ENCODE measurements at regions not wholly inside any gene's neighbourhood (a gene's known extent, or its start where the extent isn't known, plus 50 kb on each side); places are given as distances from the start of the nearest gene placed in this dataset.

DNA sequence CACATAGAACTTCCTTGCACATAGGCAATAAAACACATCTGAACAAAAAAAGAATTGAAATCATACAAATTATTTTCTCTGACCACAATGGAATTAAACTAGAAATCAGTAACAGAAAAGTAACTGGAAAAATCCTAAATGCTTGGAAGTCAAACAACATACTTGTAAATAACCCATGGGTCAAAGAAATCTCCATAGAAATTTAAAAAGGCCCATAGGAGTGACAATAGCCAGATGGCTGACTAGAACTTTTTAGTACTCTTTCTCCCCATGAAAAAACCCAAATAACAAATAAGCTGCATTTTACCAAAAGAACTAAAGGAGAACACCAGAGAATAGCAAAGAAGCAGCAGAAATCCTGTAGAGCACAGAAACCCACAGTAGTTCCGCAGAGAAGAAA is 139.2 kb upstream of the COL3A1 start:
- POLR2A ChIA-PET: no interaction called here
- CTCF ChIA-PET: no interaction called here

DNA sequence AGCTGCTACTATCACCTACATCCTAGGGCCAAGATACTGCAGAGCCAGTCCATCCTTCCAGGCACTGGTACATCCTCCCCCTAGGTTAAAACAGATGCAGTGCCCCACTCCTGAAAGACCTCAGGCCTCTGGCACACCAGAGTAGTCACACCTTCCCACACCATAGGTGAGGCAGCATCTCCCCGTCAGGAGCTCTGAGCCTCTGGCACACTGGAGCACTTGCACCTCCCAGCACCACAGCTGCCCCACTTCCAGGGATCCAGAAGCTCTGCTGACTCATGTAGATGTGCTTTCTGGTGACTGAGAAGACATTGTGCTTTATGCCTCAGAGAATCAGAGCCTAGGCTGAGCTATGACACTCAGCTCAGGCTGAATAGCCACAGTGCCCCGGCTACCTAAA is 138.4 kb upstream of the COL3A1 start:
- ChIA-PET POLR2A (no interaction called here), CTCF (no interaction called here)

DNA sequence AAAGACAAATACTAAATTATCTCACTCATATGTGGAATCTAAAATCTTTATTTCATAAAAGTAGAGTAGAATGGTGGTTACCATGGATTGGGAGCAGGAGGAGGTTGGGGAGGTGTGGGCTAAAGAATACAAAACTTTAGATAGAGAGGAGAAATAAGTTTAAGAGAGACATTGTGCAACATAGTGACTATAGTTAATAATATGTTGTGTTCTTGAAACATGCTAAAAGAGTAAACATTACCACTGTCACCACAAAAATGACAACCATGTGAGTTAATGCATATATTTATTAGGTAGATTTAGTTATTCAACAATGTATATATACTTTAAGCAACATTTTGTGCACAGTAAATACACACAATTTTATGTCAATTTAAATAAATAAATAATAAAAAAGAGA is 128.5 kb upstream of the COL3A1 start:
- CTCF ChIA-PET: no interaction called here
- POLR2A ChIA-PET: no interaction called here

DNA sequence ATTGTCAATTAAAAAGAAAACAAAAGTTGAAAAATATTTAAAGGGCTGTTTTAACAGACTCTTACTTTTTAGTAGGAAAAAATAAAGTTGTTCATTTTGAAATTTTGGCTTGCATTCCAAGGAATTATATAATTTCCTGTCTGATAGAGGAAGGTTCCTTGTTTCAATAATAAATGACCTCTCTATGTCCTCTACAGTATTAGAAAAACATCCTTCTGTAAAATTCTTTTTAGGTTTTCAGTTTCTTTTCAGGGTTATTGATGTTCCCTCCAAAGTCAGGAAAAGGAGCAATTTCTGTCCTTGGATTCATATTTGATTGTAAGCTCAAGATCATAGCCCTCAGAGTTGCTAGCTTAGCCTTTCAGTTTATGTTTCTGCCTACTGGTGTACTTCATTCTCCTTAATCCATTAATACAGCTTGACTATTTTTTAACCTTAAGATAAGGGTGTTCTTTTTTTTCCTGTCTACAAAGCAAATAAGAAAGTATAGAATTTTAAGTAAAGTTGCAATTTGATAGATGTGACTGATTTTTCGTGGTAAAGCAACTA is 125.2 kb upstream of the COL3A1 start:
- POLR2A ChIA-PET: no interaction called here
- CTCF ChIA-PET: no interaction called here

DNA sequence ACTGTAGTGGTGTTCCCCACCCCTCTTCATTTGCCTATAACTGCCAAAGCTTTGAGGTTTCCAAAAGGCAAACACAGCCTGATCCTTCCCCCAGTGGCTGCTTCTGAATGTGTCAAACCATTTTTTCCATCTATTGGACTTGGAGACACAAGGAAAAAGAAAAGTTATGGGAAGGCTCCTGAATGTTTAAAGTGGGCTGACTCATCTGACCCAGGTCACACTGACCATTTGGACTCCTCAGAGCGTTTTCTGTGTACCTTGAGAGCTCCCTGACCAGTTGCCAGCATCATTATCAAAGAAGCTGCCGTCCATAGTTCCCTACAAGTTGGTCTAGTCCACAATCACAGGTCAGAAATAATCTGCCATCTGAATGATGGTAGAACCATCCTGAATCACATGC is 123.4 kb upstream of the COL3A1 start:
- POLR2A ChIA-PET: no interaction called here
- CTCF ChIA-PET: no interaction called here

DNA sequence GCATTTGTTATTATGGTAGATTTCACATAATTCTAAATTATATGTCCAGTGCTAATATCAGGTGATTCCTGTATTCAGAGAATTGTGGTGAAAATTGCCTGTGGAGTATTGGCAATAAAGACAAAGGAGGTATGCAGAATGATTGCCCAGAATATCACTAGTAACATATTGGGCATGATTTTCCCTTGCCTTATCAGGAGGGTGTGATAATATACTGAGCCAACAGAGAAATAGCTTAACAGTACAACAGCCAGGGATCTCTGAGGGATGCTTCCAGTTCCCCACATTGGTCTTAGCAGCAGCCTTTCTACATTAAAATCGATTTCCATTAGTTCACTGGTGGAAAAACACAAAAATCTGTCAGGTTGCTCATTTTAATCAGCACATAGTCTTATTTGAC is 122.9 kb upstream of the COL3A1 start:
- ChIA-PET CTCF (no interaction called here), POLR2A (no interaction called here)

DNA sequence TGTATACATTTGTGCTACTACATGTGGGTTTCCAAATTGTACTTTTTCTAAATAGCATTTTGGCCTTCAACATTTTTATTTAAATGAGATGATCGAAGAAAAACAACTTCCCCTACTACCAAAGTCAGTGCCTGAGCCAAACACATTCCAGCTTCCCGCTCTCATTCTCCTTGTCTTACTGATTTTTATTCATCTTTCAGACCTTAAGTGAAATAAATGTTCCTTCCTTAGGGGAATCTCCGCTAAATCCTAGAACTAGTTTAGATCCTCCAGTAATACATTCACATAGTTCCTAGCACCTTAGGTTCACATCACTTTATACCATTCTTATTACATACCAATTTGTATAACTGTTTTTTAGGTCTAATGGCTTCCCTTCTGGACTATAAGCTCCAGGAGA is 122.3 kb upstream of the COL3A1 start:
- ChIA-PET CTCF (no interaction called here), POLR2A (no interaction called here)

DNA sequence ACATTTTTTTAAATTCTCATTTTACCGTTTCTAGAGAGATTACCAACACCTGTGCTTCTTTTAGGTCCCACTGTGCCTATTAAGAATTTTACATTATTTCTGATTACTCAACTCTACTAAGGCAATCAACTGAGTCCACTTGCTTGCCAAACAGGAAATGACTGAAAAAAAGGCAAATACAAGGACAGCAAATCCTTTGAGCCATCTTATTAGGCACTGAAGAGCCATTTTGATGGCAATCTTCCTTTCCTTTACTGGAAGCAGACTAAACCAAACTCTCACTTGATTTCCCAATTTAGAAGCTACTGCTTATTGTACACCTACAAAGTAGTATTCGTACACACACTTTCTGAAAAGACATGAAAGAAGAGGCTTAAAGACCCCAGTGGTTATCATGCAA is 121.4 kb upstream of the COL3A1 start:
- POLR2A ChIA-PET: no interaction called here
- CTCF ChIA-PET: no interaction called here

DNA sequence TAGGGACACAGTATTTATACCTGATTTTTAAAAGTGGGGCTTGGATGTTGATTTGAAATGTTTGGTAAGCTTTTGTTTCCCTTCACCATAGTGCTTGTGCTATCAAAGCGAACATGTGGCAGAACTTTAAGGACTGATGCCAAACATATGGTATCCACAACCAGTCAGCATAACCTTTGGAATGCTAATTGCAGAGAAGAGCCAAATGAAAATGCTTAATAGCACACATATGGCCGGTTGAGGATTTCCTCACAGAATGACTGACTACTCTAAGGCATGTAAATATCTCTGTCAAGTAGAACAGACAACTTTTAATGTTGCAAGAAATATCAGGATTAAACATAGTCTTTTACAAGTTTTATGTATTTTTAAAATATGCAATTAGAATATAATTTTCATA is 120.9 kb upstream of the COL3A1 start:
- POLR2A ChIA-PET: no interaction called here
- CTCF ChIA-PET: no interaction called here

DNA sequence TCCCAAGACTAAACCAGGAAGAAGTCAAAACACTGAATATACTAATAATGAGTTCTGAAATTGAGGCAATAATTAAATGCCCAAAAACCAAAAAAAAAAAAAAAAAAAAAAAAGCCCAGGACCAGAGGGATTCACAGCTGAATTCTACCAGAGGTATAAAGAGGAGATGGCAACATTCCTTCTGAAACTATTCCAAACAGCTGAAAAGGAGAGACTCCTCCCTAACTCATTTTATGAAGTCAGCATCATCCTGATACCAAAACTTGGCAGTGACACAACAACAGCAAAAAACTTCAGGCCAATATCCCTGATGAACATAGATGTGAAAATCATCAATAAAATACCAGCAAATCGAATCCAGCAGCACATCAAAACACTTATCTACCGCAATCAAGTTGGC is 108.5 kb upstream of the COL3A1 start:
- POLR2A ChIA-PET: no interaction called here
- CTCF ChIA-PET: no interaction called here

DNA sequence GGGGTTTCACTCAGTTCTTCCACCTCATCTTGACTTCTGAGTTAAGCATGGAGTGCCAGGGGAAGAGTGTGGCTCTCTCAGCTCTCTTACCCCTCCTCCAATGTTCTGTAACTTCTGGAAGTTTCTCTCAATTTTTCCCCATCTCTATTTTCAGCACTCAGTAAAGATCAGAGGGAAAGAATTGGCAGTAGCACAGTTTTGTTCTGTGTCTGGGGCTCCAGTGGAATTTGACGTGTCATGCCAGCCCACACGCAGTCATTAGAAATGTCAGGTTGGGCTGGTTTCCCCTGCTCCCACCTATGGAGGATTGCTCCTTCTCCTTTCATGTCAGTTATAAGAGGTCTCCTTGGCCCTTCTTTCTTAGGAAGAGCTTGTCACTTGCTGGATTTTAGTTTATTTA is 104.6 kb upstream of the COL3A1 start:
- ChIA-PET CTCF (no interaction called here), POLR2A (no interaction called here)

DNA sequence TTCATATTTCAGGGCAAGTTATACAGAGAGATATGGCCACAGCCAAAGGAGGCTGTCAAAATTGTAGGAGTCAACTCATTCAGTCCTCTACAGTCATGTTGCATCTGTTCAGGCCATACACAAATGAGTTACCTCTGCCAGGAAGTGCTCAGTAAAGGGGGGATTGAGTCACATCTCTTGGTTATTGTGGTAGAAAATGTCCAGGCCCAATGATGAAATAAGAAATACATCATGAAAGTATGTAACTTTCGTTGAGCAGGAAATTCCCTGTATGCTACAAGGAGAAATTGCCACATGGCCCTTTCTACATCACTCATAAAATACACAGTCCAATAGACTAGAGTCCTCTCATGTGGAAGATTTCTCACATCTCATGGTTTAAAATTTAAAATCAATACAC is 103.9 kb upstream of the COL3A1 start:
- POLR2A ChIA-PET: no interaction called here

DNA sequence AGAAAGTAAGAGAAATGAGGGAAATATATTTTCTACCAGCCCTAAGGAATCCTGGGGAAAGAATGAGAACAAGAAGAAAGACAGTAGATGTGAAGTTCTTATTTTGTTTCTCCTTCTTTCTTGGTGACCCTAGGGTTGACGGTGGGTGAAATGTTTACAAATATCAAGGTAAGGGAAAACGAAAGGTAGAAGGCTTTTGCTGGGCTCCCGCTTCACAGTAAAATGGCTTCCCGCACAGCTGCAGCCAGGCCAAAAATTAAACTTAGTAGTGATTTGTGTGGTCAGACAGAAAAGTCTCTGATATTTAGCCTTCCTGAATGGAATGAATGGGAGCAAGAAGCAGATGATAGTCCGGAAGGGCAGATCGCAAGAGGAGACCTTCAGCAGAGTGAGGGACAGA is 99.1 kb upstream of the COL3A1 start:
- POLR2A ChIA-PET: no interaction called here
- CTCF ChIA-PET: no interaction called here

More for the DNA sequence above, 103.9 kb upstream of the COL3A1 start:
- CTCF ChIA-PET: no interaction called here

DNA sequence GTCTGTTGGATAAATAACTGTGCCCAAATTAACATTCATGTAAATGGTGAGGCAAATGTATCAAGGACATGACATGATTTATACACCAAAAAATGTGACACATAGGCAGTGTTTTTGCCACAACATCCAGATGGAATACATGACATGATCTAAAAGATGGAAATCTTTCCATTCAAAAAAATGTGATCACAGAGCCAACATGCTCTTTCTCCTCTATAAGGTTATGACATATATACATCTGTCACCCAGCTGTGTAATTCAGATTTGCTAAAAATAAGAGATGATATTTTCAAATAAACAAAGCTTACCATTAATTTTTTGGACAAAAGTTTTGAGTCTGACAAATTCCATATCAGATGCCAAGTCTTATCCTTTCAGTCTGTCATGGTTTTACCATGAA is 95.5 kb upstream of the COL3A1 start:
- POLR2A ChIA-PET: no interaction called here

DNA sequence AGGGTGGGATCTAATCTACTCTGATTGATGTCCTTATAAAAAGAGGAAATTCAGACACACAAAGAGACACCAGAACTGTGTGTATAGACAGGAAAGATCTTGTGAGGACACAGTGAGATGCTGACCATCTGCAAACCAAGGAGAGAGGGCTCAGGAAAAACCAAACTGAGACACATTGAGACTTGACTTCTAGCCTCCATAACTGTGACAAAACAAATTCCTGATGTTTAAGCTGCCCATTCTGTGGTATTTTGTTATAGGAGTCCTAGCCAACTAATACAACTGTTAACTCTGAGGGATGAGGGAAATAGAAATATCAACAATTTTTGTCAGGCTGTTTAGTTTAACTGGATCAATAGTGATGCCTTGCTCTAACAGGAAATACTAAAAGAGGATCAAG is 93.4 kb upstream of the COL3A1 start:
- ChIA-PET POLR2A (no interaction called here), CTCF (no interaction called here)

More for the DNA sequence above, 95.5 kb upstream of the COL3A1 start:
- CTCF ChIA-PET: no interaction called here

DNA sequence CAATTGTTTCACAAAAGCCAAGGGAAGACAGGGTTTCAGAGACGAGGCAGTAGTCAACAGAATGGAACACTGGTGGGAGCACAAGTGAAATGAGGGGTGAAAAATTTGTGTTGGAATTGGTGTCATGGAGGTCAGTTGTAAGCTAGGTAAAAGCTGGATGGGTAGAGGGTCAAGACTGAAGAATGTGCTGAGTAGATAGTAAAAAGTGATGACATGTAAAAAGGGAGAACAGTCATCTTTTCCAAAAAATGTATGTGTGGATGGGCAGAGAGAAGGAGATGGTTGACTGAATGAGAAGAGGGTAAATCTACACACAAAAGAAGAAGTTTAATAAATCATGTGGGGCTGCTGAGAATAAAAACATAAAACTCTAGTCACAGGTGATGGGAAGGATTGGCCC is 92.7 kb upstream of the COL3A1 start:
- POLR2A ChIA-PET: no interaction called here
- CTCF ChIA-PET: no interaction called here

DNA sequence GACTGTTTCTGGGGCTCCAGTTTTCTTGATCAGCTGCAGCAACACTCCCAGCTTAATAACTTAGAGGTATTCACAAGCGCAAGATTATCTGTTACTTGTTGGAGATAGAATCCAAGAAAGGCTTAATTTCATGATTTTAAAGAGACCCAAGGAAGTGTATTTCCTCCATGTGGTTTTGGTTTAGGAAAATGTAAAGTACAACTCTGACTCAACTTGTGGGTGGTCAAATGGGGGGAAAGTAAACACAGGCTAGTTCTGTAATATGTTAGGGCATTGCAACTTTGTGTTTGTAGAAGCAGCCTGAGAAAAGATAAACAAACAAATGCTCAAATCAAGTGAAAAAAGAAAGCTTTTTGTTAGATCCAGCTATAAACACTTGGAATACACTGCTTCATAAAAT is 90.1 kb upstream of the COL3A1 start:
- ChIA-PET CTCF (no interaction called here), POLR2A (no interaction called here)

DNA sequence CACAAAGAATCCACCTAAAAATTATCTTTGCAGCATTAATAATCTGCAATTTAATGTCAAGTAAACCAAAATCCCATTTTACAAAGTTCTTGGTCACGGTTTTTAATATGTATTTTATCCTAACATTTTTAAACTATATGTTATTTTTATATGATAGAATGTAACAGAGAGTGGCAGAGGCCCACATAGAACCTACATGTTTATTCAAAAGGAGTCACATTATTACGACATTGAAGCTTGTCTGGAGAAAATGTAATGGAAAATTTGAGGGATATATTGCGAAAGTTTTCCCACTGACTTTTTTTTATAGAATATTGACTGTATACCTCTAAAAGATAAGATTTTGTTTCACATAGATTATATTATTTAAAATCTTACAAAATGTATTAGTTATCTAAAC is 89.7 kb upstream of the COL3A1 start:
- CTCF ChIA-PET: no interaction called here
- POLR2A ChIA-PET: no interaction called here

DNA sequence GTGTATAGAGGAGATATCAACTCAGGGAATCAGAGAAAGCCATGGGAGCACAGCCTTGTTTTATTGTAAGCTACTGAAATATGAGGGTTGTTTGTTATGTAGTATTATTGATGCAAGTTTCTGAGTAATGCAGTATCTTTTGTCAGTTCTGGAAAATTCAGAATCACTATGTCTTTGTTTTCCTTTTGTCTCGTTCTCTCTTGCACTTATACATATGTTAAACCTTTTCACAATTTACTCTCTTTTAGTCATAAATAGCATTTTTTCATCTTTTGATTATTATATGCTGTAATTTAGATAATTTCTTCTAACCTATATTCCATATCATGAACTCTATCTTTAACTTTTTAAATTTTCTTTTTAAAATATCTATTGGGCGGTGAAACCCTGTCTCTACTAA is 85.0 kb upstream of the COL3A1 start:
- ChIA-PET CTCF (no interaction called here), POLR2A (no interaction called here)

DNA sequence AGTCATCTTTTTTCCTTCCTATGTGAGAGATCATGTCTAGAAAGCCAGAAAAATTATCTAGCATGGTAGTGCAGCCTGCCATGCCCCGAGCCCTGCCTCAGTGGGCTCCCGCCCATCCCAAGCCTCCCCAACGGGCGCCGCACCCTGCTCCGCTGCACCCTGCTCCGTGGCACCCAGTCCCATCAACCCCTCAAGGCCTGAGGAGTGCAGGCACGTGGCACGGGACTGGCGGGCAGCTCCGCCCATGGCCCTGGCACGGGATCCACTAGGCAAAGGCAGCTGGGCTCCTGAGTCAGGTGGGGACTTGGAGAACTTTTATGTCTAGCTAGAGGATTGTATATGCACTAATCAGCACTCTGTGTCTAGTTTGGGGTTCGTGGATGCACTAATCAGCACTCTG is 83.4 kb upstream of the COL3A1 start:
- CTCF ChIA-PET: no interaction called here
- POLR2A ChIA-PET: no interaction called here

DNA sequence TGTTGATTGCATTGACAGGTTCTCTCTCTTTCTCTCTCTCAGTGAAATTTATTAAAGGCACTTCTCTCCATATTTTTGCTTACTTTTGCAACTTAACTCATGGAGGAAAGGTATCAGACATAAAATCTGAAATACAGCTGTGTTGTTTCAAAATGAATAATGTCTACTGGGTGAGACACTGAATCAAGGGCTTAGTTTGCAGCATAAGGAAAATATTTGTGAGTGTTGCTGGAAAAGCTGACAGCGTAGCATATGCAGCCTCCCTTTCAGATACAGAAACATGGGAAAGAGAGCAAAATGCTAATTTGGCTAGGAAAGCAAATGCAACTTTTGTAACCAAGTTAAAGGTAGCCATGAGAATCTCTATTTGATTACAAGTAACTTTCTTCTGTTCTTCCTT is 81.5 kb upstream of the COL3A1 start:
- CTCF ChIA-PET: no interaction called here
- POLR2A ChIA-PET: no interaction called here

DNA sequence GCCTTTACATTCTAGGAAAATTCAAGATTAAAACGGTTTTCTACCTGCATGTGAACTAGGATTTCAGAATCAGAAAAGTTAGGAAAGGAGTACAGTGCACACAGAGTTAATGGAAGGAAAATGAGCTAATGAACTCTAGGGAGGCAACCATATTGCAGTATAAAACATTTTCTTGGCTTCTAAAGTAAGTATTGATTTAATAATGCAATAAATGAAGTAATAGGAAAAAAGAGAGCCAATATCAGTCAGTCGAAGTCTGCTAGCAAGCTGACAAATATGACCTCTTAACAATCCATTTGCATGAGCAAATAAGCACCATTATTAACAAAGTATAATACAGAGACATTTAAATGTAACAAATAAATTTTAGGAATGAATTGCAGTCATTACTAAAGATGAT is 80.2 kb upstream of the COL3A1 start:
- ChIA-PET POLR2A (no interaction called here), CTCF (no interaction called here)

DNA sequence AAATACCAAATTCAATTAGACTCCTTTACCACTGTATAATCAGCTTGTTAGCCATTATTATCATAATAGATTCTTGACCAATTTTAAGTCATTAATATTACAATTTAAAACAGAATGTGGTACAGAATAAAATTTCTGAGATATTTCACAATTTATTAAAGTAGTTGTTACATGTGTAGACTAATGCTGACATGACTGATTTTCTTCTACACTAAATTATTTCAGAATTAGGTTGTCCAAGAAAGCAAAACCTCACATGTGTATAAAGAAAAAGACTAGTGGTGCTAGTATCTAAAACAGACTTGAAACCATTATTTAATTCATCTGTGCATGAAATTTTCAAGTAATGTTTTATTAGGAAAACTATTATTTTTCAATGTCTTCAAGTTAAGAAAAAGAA is 79.2 kb upstream of the COL3A1 start:
- CTCF ChIA-PET: no interaction called here

DNA sequence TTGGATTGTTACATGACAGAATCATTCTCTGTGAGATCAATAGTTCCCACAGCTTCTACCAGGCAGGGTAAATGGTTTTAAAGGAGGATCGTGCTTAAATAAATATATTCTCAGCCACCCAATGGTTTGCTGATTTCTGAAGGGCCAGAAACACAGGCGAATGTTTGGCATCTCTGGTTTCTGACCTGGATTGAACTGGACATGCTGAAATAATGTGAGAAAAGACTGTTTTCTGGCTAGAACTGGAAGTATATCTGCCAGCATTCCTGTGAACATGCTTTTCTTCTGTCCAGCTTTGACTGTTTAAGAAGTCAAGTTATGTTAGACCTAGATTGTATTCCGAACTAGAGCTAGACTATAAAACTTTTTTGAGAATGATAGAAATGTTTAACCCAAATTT is 77.1 kb upstream of the COL3A1 start:
- ChIA-PET POLR2A (no interaction called here), CTCF (no interaction called here)

More for the DNA sequence above, 79.2 kb upstream of the COL3A1 start:
- POLR2A ChIA-PET: no interaction called here

Data from activated CD8-positive, alpha-beta memory T cell treated with anti-CD3 and anti-CD28 coated beads for 36 hours (primary cell).